NCI-H128 (cell line): ENCODE measurements at regions not wholly inside any gene's neighbourhood (a gene's known extent, or its start where the extent isn't known, plus 50 kb on each side); places are given as distances from the start of the nearest gene placed in this dataset.
"Not testable (repeated sequence)": the region's sequence is repeated elsewhere in the genome, so short reads cannot be mapped to it uniquely, and the experiment has no call there.

Experiments used
- DNase-seq: peaks from one replicate; lab custom pipeline; 2025; ENCODE audit not compliant: unreplicated experiment; lab: John Stamatoyannopoulos, UW

DNA sequence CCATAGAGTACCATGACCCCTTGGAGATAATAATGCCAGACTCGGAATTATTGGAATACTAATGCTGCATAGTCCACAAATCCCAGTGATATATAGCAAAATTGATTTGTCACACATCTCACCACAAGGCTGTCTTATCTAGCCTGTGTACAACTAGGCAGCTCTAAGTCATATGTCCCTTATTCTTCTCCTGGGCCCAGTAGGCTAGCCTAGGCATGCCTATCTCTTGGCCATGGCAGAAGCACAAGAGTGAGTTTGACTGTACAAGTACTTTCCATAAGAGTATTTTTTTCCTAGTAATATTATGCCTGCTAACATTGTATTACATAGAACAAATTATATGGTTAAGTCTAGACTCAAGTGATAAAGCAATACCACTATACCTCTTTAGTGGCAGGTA is 1122.1 kb upstream of the SEL1L start:
- no peak for DNase-seq

- no peak for DNase-seq
Measured at GRCh38 chr14:82657186-82657675, 1123.6 kb upstream of the SEL1L start.

GRCh38 chr14:82661258-82661657 is 1127.6 kb upstream of the SEL1L start:
- no peak for DNase-seq

DNA sequence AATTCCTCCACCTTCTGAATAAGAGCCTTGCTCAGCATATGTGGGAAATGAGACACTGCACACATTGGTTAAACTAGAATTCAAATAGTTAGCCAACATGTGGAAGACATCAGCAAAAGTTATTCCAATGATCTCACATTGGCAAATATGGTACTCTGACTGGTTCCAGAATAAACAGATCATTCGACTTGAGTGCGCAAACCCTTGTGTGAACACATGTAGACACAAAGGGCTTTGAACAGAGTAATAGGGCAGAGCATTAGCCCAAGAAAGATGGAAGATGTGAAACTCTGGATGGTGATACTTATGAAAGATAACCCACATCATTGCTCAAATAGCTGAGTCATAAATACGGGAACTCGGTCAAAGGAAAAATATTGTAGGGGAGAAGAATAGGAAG is 1133.4 kb upstream of the SEL1L start:
- DNase-seq: no peak

DNA sequence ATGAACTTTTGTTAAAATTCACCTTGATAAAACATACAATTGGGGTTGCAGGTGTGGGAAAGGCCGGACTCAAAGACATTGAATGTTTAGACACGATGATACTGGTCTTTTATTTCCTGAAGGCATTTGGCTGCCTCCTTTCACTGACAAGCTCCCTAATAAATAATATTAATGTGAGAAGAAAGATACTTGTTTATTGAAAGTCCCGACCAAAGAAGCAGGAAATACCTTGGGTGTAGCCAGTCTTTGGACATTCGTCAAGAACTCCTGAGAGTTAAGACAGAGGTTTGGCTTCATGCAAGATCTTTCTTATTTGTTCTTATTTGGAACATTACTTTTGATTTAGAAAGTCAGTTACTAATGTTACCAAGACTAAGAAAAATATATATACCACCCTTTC is 1133.8 kb upstream of the SEL1L start:
- DNase-seq: no peak

DNA sequence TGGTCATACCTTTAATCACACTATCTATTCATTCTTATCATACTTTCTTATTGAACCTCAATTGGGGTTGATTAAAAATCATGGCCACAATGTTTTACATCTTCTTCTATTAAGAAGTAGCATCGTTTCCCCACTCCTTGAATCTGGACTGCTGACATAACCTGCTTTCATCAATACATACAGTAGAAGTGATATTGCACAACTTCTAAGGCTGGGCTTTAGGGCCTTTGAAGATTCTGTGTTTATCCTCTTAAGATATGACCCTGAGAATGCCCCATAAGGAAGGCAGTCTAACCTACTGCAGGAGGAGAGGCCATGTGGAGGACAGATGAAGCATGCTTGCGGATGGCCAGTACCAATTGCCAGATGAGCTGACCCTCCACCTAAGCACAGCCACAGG is 1142.8 kb upstream of the SEL1L start:
- DNase-seq: no peak

GRCh38 chr14:82689948-82690347 is 1156.3 kb upstream of the SEL1L start:
- no peak for DNase-seq

- not testable (repeated sequence) for DNase-seq
Measured at GRCh38 chr14:82691191-82691590, 1157.5 kb upstream of the SEL1L start.

- DNase-seq: no peak
Measured at GRCh38 chr14:82694820-82695219, 1161.2 kb upstream of the SEL1L start.

DNA sequence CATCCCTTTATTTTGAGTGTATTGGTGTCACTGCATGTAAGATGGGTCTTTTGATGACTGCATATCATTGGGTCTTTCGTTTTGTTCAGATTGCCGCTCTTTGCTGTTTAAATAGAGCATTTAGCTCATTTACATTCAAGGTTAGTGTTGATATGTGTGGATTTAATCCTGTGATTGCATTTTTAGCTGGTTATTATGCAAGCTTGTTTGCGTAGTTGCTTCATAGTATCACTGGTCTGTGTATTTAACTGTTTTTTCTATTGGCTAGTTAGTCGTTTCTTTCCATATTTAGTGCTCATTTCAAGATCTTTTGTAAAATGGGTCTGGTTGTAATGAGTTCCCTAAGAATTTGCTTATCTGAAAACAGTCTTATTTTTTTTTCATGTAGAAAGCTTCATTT is 1170.6 kb upstream of the SEL1L start:
- no peak for DNase-seq

DNA sequence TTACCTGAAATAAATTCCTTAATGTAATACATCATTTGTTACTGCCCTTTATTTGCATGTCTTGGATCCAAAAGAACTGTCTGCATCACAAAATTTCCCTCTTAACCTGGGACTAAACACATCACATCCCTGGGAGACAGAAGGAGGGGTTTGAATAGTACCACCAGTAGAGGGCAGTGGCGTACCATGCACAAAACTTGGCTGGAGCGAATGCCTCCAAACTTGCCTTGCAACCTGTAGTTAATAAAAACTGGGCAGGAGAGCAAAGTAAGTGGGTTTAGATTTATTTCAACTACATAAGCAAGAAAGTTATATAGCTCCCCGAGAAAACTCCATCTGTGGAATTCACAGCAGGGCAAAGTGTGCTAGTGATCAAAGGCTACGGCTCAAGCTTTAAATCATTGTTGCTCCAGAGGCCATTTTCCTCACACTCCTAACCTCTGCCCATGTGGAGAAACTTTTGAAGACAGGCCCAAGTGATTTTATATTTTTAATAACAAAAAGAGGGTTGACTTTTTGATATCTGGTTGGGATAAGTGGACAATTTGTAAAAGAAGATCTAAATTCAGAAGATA is 1176.7 kb upstream of the SEL1L start:
- no peak for DNase-seq

- DNase-seq: no peak
Measured at GRCh38 chr14:82719617-82720016, 1186.0 kb upstream of the SEL1L start.

DNA sequence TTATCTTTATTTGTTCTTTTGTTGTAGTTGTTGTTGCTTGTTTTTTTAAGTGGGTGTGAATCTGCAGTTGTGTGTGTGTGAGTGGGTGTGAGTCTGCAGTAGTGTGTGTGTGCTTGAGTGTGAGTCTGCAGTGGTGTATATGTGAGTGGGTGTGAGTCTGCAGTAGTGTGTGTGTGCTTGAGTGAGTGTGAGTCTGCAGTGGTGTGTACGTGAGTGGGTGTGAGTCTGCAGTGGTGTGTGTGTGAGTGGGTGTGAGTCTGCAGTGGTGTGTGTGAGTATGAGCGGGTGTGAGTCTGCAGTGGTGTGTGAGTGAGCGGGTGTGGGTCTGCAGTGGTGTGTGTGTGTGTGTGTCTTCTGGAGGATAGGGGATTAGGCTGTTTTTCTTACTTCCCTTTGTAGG is 1186.8 kb upstream of the SEL1L start:
- no peak for DNase-seq

GRCh38 chr14:82720946-82721345 is 1187.3 kb upstream of the SEL1L start:
- peak; percentile 83 for DNase-seq

- no peak for DNase-seq
Measured at GRCh38 chr14:82724316-82724715, 1190.7 kb upstream of the SEL1L start.

GRCh38 chr14:82725213-82725612 is 1191.6 kb upstream of the SEL1L start:
- DNase-seq: no peak

DNA sequence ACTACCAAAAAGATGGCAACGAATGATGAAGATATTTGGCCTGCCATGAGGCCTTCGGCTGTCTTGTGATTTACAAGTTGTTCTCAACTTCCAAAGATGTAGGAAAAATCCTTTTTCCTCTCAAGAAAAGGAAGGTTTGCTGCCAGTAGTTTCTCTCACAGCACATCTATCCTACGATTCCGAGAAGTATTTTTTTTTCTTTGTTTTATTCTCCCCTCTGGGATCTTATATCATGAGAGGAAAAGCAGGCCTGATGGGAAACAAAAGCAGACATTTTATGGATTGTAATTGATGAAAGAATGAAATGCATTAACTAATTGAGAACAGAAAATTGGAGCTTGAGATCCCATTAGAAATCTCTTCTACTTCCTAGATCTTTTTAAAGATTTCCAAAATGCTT is 1197.9 kb upstream of the SEL1L start:
- DNase-seq: no peak

GRCh38 chr14:82740547-82740946 is 1206.9 kb upstream of the SEL1L start:
- DNase-seq: no peak

DNA sequence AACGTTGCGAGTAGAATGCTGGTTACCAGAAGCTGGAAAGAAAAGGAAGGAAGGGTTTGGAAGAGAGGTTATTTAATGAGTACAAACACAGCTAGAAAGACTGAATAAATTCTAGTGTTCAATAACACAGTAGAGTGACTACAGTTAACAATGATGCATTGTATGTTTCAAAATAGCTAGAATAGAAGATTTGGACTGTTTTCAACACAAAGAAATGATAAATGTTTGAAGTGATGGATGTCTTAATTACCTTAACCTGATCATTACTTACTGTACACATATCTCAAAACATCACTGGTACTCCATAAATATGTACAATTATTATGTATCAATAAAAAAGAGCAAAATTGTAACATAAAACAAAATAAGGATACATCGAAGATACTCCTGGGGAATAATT is 1221.8 kb upstream of the SEL1L start:
- no peak for DNase-seq

DNA sequence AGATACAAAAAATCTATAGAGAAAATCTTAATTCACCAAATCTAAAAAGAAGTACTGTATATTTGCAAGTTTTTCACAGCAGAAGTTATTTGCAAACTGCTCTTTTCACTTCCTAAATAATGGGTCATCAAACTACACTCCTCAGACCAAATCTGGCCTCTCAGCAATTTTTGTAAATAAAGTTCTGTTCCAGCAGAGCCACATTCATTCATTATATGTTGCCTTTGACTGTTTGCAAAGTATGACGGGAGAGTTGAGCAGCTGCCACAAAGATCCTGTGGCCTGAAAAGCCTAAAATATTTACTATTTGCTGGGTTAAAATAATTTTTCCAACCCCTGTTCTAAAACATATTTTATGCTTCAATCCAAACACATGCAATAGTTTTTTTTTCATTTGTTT is 1222.3 kb upstream of the SEL1L start:
- DNase-seq: no peak

DNA sequence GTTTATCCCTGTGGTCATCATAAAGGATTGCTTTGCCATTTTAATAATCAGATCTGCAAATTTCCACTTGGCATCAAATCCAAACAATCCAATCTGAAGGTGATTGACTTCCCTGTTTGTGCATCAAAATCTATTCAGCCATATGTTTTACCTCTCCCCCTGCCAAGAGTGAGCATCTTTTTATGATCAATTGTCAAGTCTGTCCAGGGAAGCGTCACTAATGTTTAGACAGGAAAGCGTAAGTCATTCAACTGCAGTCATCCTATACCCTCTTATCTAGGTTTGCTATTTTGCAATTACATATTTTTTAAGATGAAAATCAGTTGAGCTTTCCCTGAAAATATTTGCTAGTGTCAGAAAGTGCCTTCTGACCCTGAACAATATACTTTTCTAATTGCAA is 1224.1 kb upstream of the SEL1L start:
- no peak for DNase-seq

- no peak for DNase-seq
Measured at GRCh38 chr14:82759656-82760055, 1226.0 kb upstream of the SEL1L start.

- DNase-seq: no peak
Measured at GRCh38 chr14:82766123-82766522, 1232.5 kb upstream of the SEL1L start.

- no peak for DNase-seq
Measured at GRCh38 chr14:82766996-82767395, 1233.3 kb upstream of the SEL1L start.
